ENCODE measurements at regions not wholly inside any gene's neighbourhood (a gene's known extent, or its start where the extent isn't known, plus 50 kb on each side); places are given as distances from the start of the nearest gene placed in this dataset.
A peak's percentile ranks its signal among the peaks of the same experiment; 100 is the strongest.

GRCh38 chr11:87866951-87867350 is 308.3 kb downstream of the RAB38 start:
- no peak overlapping the region for H3K4me3 ChIP-seq (ENCODE audit: low read depth, low read length)
- DNase-seq (ENCODE audit: low read depth): no peak
- TF ChIP-seq CTCF (conservative IDR thresholded peaks at IDR 0.05; ENCODE audit: low read depth, low read length): no peak

DNA sequence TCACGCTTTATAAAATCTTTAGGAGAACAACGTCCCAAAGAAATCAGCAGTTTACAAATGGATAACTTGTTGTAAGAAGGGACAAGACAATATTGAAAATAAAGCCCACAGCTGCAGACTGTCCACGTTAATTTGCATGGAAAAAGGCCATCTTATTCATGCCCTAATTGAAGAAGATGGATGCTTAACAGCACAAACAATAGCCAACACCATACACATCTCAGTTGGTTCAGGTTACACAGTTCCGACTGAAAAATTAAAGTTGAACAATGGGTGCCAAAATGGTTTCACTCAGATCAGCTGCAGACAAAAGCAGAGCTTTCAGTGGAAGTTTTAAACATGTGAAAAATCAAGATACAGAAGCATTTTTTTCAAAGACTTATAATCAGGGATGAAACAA is 314.2 kb downstream of the RAB38 start:
- TF ChIP-seq CTCF (conservative IDR thresholded peaks at IDR 0.05; ENCODE audit: low read depth, low read length): no peak
- no peak for DNase-seq (ENCODE audit: low read depth)
- no peak overlapping the region for H3K4me3 ChIP-seq (ENCODE audit: low read depth, low read length)

- no peak for TF ChIP-seq CTCF (conservative IDR thresholded peaks at IDR 0.05; ENCODE audit: low read depth, low read length)
- no peak overlapping the region for H3K4me3 ChIP-seq (ENCODE audit: low read depth, low read length)
- DNase-seq (ENCODE audit: low read depth): peak; percentile 30
These were observed 315.6 kb downstream of the RAB38 start for GRCh38 chr11:87859636-87860035.

- no peak for DNase-seq (ENCODE audit: low read depth)
- H3K4me3 ChIP-seq (ENCODE audit: low read depth, low read length): no peak overlapping the region
- no peak for TF ChIP-seq CTCF (conservative IDR thresholded peaks at IDR 0.05; ENCODE audit: low read depth, low read length)
These were observed 323.4 kb downstream of the RAB38 start for GRCh38 chr11:87851827-87852226.

- H3K4me3 ChIP-seq (ENCODE audit: low read depth, low read length): no peak overlapping the region
- TF ChIP-seq CTCF (conservative IDR thresholded peaks at IDR 0.05; ENCODE audit: low read depth, low read length): no peak
- peak; percentile 42 for DNase-seq (ENCODE audit: low read depth)
These were observed 324.0 kb downstream of the RAB38 start for GRCh38 chr11:87851234-87851633.

DNA sequence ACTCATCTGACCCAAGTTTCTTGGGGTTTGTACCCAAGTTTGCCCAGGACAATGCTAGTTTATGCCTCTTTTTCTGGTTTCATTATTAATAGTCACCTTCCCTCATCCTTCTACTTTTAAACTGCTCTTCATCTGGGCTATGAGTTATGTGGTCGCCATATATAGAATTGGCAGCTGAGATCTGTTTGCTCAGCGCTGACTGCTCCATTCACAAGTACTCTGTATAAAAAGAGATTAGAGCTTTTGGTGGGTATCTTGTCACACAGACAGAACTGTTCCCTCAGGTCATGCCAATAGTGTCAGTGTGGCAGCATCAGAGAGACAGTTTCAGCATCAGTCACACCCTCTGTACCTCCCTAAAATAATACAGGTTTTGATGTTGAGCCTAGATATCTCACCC is 326.0 kb downstream of the RAB38 start:
- no peak for TF ChIP-seq CTCF (conservative IDR thresholded peaks at IDR 0.05; ENCODE audit: low read depth, low read length)
- no peak overlapping the region for H3K4me3 ChIP-seq (ENCODE audit: low read depth, low read length)
- no peak for DNase-seq (ENCODE audit: low read depth)

GRCh38 chr11:87840786-87841185 is 334.5 kb downstream of the RAB38 start:
- no peak overlapping the region for H3K4me3 ChIP-seq (ENCODE audit: low read depth, low read length)
- no peak for TF ChIP-seq CTCF (conservative IDR thresholded peaks at IDR 0.05; ENCODE audit: low read depth, low read length)
- DNase-seq (ENCODE audit: low read depth): no peak

Data from epithelial cell of proximal tubule (primary cell).